Globus pallidus (tissue), 1 donor: ENCODE measurements at regions not wholly inside any gene's neighbourhood (a gene's known extent, or its start where the extent isn't known, plus 50 kb on each side); places are given as distances from the start of the nearest gene placed in this dataset.
"Not testable (repeated sequence)": the region's sequence is repeated elsewhere in the genome, so short reads cannot be mapped to it uniquely, and the experiment has no call there.

Experiments used
- DNase-seq: peaks from one replicate; pipeline ENCODE4 v3.0.0-alpha.2; 2015; ENCODE audit warnings: low spot score

GRCh38 chr6:79392094-79392493 is 145.1 kb downstream of the LCA5 start:
- no peak for DNase-seq

GRCh38 chr6:79391480-79391879 is 145.8 kb downstream of the LCA5 start:
- DNase-seq: no peak

- no peak for DNase-seq
These were observed 151.3 kb downstream of the LCA5 start for GRCh38 chr6:79385893-79386292.

GRCh38 chr6:79385333-79385732 is 150.9 kb upstream of the HMGN3 start:
- DNase-seq: no peak

- DNase-seq: no peak
These were observed 150.4 kb upstream of the HMGN3 start for GRCh38 chr6:79384845-79385244.

- DNase-seq: no peak
These were observed 144.5 kb upstream of the HMGN3 start for GRCh38 chr6:79378957-79379356.

GRCh38 chr6:79377888-79378348 is 143.4 kb upstream of the HMGN3 start:
- no peak for DNase-seq

- no peak for DNase-seq
These were observed 142.6 kb upstream of the HMGN3 start for GRCh38 chr6:79377047-79377446.

- DNase-seq: no peak
These were observed 141.3 kb upstream of the HMGN3 start for GRCh38 chr6:79375635-79376337.

GRCh38 chr6:79374308-79374707 is 139.8 kb upstream of the HMGN3 start:
- DNase-seq: no peak

- DNase-seq: no peak
These were observed 139.4 kb upstream of the HMGN3 start for GRCh38 chr6:79373880-79374279.

GRCh38 chr6:79373246-79373645 is 138.8 kb upstream of the HMGN3 start:
- no peak for DNase-seq

- DNase-seq: no peak
These were observed 138.3 kb upstream of the HMGN3 start for GRCh38 chr6:79372757-79373156.

GRCh38 chr6:79369026-79369425 is 134.5 kb upstream of the HMGN3 start:
- no peak for DNase-seq

- not testable (repeated sequence) for DNase-seq
These were observed 129.0 kb upstream of the HMGN3 start for GRCh38 chr6:79363441-79363840.

- DNase-seq: not testable (repeated sequence)
These were observed 126.6 kb upstream of the HMGN3 start for GRCh38 chr6:79361074-79361473.

- no peak for DNase-seq
These were observed 118.7 kb upstream of the HMGN3 start for GRCh38 chr6:79353226-79353625.

GRCh38 chr6:79338493-79338892 is 104.0 kb upstream of the HMGN3 start:
- no peak for DNase-seq

GRCh38 chr6:79335133-79335674 is 100.7 kb upstream of the HMGN3 start:
- no peak for DNase-seq

GRCh38 chr6:79334674-79335073 is 100.2 kb upstream of the HMGN3 start:
- DNase-seq: no peak

GRCh38 chr6:79330704-79331103 is 96.2 kb upstream of the HMGN3 start:
- no peak for DNase-seq

GRCh38 chr6:79313254-79313653 is 78.8 kb upstream of the HMGN3 start:
- DNase-seq: no peak

GRCh38 chr6:79307321-79308036 is 73.0 kb upstream of the HMGN3 start:
- no peak for DNase-seq
